SK-N-MC (cell line): ENCODE measurements at regions not wholly inside any gene's neighbourhood (a gene's known extent, or its start where the extent isn't known, plus 50 kb on each side); places are given as distances from the start of the nearest gene placed in this dataset.

ENCODE experiments used
- EZH2 ChIP-seq: fragments of 200-600 bp; sonication (generic); IDR thresholded peaks from one replicate; pipeline ENCODE4 v1.6.1; 2017; ENCODE audit warnings: antibody characterized with exemption
- FOXP2 ChIP-seq: optimal IDR thresholded peaks from 2 replicates; pipeline ENCODE3; 2011; ENCODE audit warnings: mild to moderate bottlenecking, moderate library complexity; ENCODE audit not compliant: insufficient read depth; ENCODE audit errors: extremely low read length, control extremely low read depth
- POLR2AphosphoS5 ChIP-seq: IDR thresholded peaks from 2 replicates; pipeline ENCODE4 v1.6.1; 2012; ENCODE audit warnings: mild to moderate bottlenecking, low read depth, low read length, borderline replicate concordance

GRCh38 chr18:77573571-77573970 lies 323.9 kb downstream of the GALR1 start:
- TF ChIP-seq POLR2AphosphoS5, result no peak
- TF ChIP-seq EZH2, result no peak
- TF ChIP-seq FOXP2, result no peak
